ENCODE measurements at regions not wholly inside any gene's neighbourhood (a gene's known extent, or its start where the extent isn't known, plus 50 kb on each side); places are given as distances from the start of the nearest gene placed in this dataset.
"Not testable (repeated sequence)": the region's sequence is repeated elsewhere in the genome, so short reads cannot be mapped to it uniquely, and the experiment has no call there.

- H3K4me1 Mint-ChIP-seq: no peaks in the 10 kb centered on the region
- CTCF ChIA-PET: no interaction called here
Measured at GRCh38 chr5:63217422-63217821, 638.8 kb downstream of the LRRC70 start.

GRCh38 chr5:63213256-63213655 lies 634.6 kb downstream of the LRRC70 start:
- Mint-ChIP-seq H3K4me3 (no peak overlapping the region), H3K4me1 (no peaks in the 10 kb centered on the region), H3K27ac (no peak overlapping the region), H3K9me3 (peaks cover 6% of the 10 kb centered on the region), H3K27me3 (no peaks in the 10 kb centered on the region), H3K36me3 (no peaks in the 10 kb centered on the region)
- DNase-seq: no peak
- CTCF ChIA-PET: no interaction called here

More at GRCh38 chr5:63217422-63217821, 638.8 kb downstream of the LRRC70 start:
- DNase-seq: no peak
- H3K27ac Mint-ChIP-seq: no peak overlapping the region
- H3K36me3 Mint-ChIP-seq: no peaks in the 10 kb centered on the region
- no peak overlapping the region for H3K4me3 Mint-ChIP-seq
- peaks cover 6% of the 10 kb centered on the region for H3K9me3 Mint-ChIP-seq
- H3K27me3 Mint-ChIP-seq: no peaks in the 10 kb centered on the region

GRCh38 chr5:63211448-63212132 lies 633.0 kb downstream of the LRRC70 start:
- DNase-seq: no peak
- Mint-ChIP-seq H3K36me3 (no peaks in the 10 kb centered on the region), H3K27me3 (no peaks in the 10 kb centered on the region), H3K4me3 (no peak overlapping the region), H3K9me3 (peaks cover 6% of the 10 kb centered on the region), H3K4me1 (no peaks in the 10 kb centered on the region), H3K27ac (no peak overlapping the region)
- CTCF ChIA-PET: no interaction called here

GRCh38 chr5:63205976-63206375 lies 627.4 kb downstream of the LRRC70 start:
- CTCF ChIA-PET: no interaction called here
- H3K4me3 Mint-ChIP-seq: no peak overlapping the region
- DNase-seq: no peak
- H3K4me1 Mint-ChIP-seq: no peaks in the 10 kb centered on the region
- no peaks in the 10 kb centered on the region for H3K27me3 Mint-ChIP-seq
- no peak overlapping the region for H3K27ac Mint-ChIP-seq
- H3K9me3 Mint-ChIP-seq: no peaks in the 10 kb centered on the region
- no peaks in the 10 kb centered on the region for H3K36me3 Mint-ChIP-seq

- Mint-ChIP-seq H3K4me1 (no peaks in the 10 kb centered on the region), H3K36me3 (no peaks in the 10 kb centered on the region), H3K27ac (no peak overlapping the region), H3K9me3 (no peaks in the 10 kb centered on the region), H3K4me3 (no peak overlapping the region), H3K27me3 (no peaks in the 10 kb centered on the region)
- no peak for DNase-seq
- CTCF ChIA-PET: no interaction called here
Measured at GRCh38 chr5:63201738-63202137, 623.1 kb downstream of the LRRC70 start.

GRCh38 chr5:63194126-63194525 lies 615.5 kb downstream of the LRRC70 start:
- H3K27me3 Mint-ChIP-seq: no peaks in the 10 kb centered on the region
- no peaks in the 10 kb centered on the region for H3K9me3 Mint-ChIP-seq
- no peaks in the 10 kb centered on the region for H3K36me3 Mint-ChIP-seq
- no peak for DNase-seq
- no peak overlapping the region for H3K4me3 Mint-ChIP-seq
- no peaks in the 10 kb centered on the region for H3K4me1 Mint-ChIP-seq
- CTCF ChIA-PET: no interaction called here
- H3K27ac Mint-ChIP-seq: no peak overlapping the region

- DNase-seq, H3K4me1 Mint-ChIP-seq, H3K36me3 Mint-ChIP-seq, H3K27ac Mint-ChIP-seq, H3K4me3 Mint-ChIP-seq, H3K27me3 Mint-ChIP-seq, CTCF ChIA-PET, H3K9me3 Mint-ChIP-seq: not testable (repeated sequence)
Measured at GRCh38 chr5:63180190-63180589, 601.6 kb downstream of the LRRC70 start.

GRCh38 chr5:63175850-63176249 lies 597.2 kb downstream of the LRRC70 start:
- H3K4me1 Mint-ChIP-seq: no peaks in the 10 kb centered on the region
- CTCF ChIA-PET: no interaction called here
- no peak overlapping the region for H3K4me3 Mint-ChIP-seq
- H3K9me3 Mint-ChIP-seq: no peaks in the 10 kb centered on the region
- no peak overlapping the region for H3K27ac Mint-ChIP-seq
- DNase-seq: no peak
- H3K36me3 Mint-ChIP-seq: no peaks in the 10 kb centered on the region
- no peaks in the 10 kb centered on the region for H3K27me3 Mint-ChIP-seq

- Mint-ChIP-seq H3K4me1 (no peaks in the 10 kb centered on the region), H3K4me3 (no peak overlapping the region), H3K9me3 (no peaks in the 10 kb centered on the region), H3K27me3 (no peaks in the 10 kb centered on the region), H3K27ac (no peak overlapping the region), H3K36me3 (no peaks in the 10 kb centered on the region)
- CTCF ChIA-PET: no interaction called here
- no peak for DNase-seq
Measured at GRCh38 chr5:63170486-63170885, 591.9 kb downstream of the LRRC70 start.

GRCh38 chr5:63164838-63165535 lies 586.4 kb downstream of the LRRC70 start:
- Mint-ChIP-seq H3K9me3 (no peaks in the 10 kb centered on the region), H3K4me3 (no peak overlapping the region), H3K4me1 (no peaks in the 10 kb centered on the region), H3K36me3 (no peaks in the 10 kb centered on the region), H3K27ac (no peak overlapping the region), H3K27me3 (no peaks in the 10 kb centered on the region)
- no peak for DNase-seq
- CTCF ChIA-PET: no interaction called here

- Mint-ChIP-seq H3K27ac (no peak overlapping the region), H3K27me3 (no peaks in the 10 kb centered on the region), H3K36me3 (no peaks in the 10 kb centered on the region), H3K4me1 (no peaks in the 10 kb centered on the region), H3K9me3 (no peaks in the 10 kb centered on the region), H3K4me3 (no peak overlapping the region)
- DNase-seq: no peak
- CTCF ChIA-PET: no interaction called here
Measured at GRCh38 chr5:63164339-63164738, 585.7 kb downstream of the LRRC70 start.

GRCh38 chr5:63155310-63155631 lies 576.7 kb downstream of the LRRC70 start:
- DNase-seq: no peak
- Mint-ChIP-seq H3K4me3 (no peak overlapping the region), H3K4me1 (no peaks in the 10 kb centered on the region), H3K36me3 (no peaks in the 10 kb centered on the region), H3K27me3 (no peaks in the 10 kb centered on the region), H3K27ac (no peak overlapping the region), H3K9me3 (no peaks in the 10 kb centered on the region)
- CTCF ChIA-PET: no interaction called here

- Mint-ChIP-seq H3K9me3 (no peaks in the 10 kb centered on the region), H3K4me1 (no peaks in the 10 kb centered on the region), H3K36me3 (no peaks in the 10 kb centered on the region), H3K27ac (no peak overlapping the region), H3K4me3 (no peak overlapping the region), H3K27me3 (no peaks in the 10 kb centered on the region)
- CTCF ChIA-PET: no interaction called here
- no peak for DNase-seq
Measured at GRCh38 chr5:63154476-63155309, 576.1 kb downstream of the LRRC70 start.

GRCh38 chr5:63152871-63153270 lies 574.3 kb downstream of the LRRC70 start:
- no peak overlapping the region for H3K4me3 Mint-ChIP-seq
- H3K36me3 Mint-ChIP-seq: no peaks in the 10 kb centered on the region
- H3K9me3 Mint-ChIP-seq: no peaks in the 10 kb centered on the region
- H3K4me1 Mint-ChIP-seq: no peaks in the 10 kb centered on the region
- CTCF ChIA-PET: no interaction called here
- DNase-seq: no peak
- H3K27ac Mint-ChIP-seq: no peak overlapping the region
- H3K27me3 Mint-ChIP-seq: no peaks in the 10 kb centered on the region

- Mint-ChIP-seq H3K27me3 (no peaks in the 10 kb centered on the region), H3K36me3 (no peaks in the 10 kb centered on the region), H3K27ac (no peak overlapping the region), H3K4me3 (no peak overlapping the region), H3K4me1 (no peaks in the 10 kb centered on the region), H3K9me3 (no peaks in the 10 kb centered on the region)
- CTCF ChIA-PET: no interaction called here
- DNase-seq: no peak
Measured at GRCh38 chr5:63145167-63145566, 566.5 kb downstream of the LRRC70 start.
